Neuronal stem cell (in vitro differentiated cells): ENCODE measurements at regions not wholly inside any gene's neighbourhood (a gene's known extent, or its start where the extent isn't known, plus 50 kb on each side); places are given as distances from the start of the nearest gene placed in this dataset.
A peak's percentile ranks its signal among the peaks of the same experiment; 100 is the strongest.

ENCODE experiments used
- DNase-seq: peaks from one replicate; pipeline ENCODE4 v3.0.0-alpha.2; 2013; ENCODE audit warnings: low spot score
- H2AFZ ChIP-seq: one replicate; pipeline ENCODE4 v1.6.1; 2013; ENCODE audit warnings: mild to moderate bottlenecking, low read length, inconsistent platforms
- H2AK5ac ChIP-seq: 2 replicates; pipeline ENCODE4 v1.6.1; 2013; ENCODE audit warnings: low read depth, mild to moderate bottlenecking, inconsistent platforms, low read length, moderate library complexity, mixed read lengths
- H2BK120ac ChIP-seq: 2 replicates; pipeline ENCODE4 v1.6.1; 2013; ENCODE audit warnings: low read depth, mild to moderate bottlenecking, inconsistent platforms, low read length, moderate library complexity, mixed read lengths
- H2BK12ac ChIP-seq: one replicate; pipeline ENCODE4 v1.6.1; 2013; ENCODE audit warnings: low read length, inconsistent platforms
- H2BK15ac ChIP-seq: 2 replicates; pipeline ENCODE4 v1.6.1; 2013; ENCODE audit warnings: mild to moderate bottlenecking, low read length, inconsistent platforms, mixed read lengths
- H2BK5ac ChIP-seq: one replicate; pipeline ENCODE4 v1.6.1; 2013; ENCODE audit warnings: inconsistent platforms, mild to moderate bottlenecking, low read length, moderate library complexity
- H3K14ac ChIP-seq: one replicate; pipeline ENCODE4 v1.6.1; 2013; ENCODE audit warnings: low read length, inconsistent platforms
- H3K18ac ChIP-seq: 2 replicates; pipeline ENCODE4 v1.6.1; 2013; ENCODE audit warnings: low read length, inconsistent platforms
- H3K23ac ChIP-seq: 2 replicates; pipeline ENCODE4 v1.6.1; 2013; ENCODE audit warnings: low read depth, mild to moderate bottlenecking, mixed read lengths, low read length, inconsistent platforms; ENCODE audit not compliant: poor library complexity
- H3K27ac ChIP-seq: replicated peaks from 3 replicates; pipeline ENCODE4 v1.5.1; 2013; ENCODE audit warnings: low read length, inconsistent platforms
- H3K27me3 ChIP-seq, 3 experiments: 2 replicates each; pipeline ENCODE4 v1.6.1; 2013; ENCODE audit warnings: low read length in 3 of 3, mild to moderate bottlenecking in 2 of 3, inconsistent platforms in 1 of 3, low read depth in 1 of 3, mixed read lengths in 1 of 3, moderate library complexity in 1 of 3; ENCODE audit not compliant: control insufficient read depth in 3 of 3, insufficient read depth in 3 of 3
- H3K36me3 ChIP-seq, 2 donors: replicated peaks in 1 of 2; 2 replicates each; pipeline ENCODE4 v1.6.1; 2013; ENCODE audit warnings: low read length in 2 of 2; ENCODE audit not compliant: control insufficient read depth in 2 of 2, insufficient read depth in 2 of 2
- H3K4ac ChIP-seq: 2 replicates; pipeline ENCODE4 v1.6.1; 2013; ENCODE audit warnings: inconsistent platforms, mild to moderate bottlenecking, low read length, moderate library complexity
- H3K4me1 ChIP-seq, 2 donors: 1 replicate in 1 of 2; 2 replicates in 1 of 2; pipeline ENCODE4 v1.6.1; 2013; ENCODE audit warnings: low read length in 2 of 2, low read depth in 1 of 2; ENCODE audit not compliant: control insufficient read depth in 2 of 2, insufficient read depth in 1 of 2
- H3K4me2 ChIP-seq: one replicate; pipeline ENCODE4 v1.6.1; 2013; ENCODE audit warnings: mild to moderate bottlenecking, low read length, inconsistent platforms; ENCODE audit not compliant: insufficient read depth, poor library complexity, severe bottlenecking
- H3K4me3 ChIP-seq, 2 donors: 2 replicates each; pipeline ENCODE4 v1.5.1; 2013; ENCODE audit warnings: low read length in 2 of 2, mild to moderate bottlenecking in 2 of 2, inconsistent platforms in 1 of 2, moderate library complexity in 1 of 2
- H3K79me1 ChIP-seq: one replicate; pipeline ENCODE4 v1.6.1; 2013; ENCODE audit warnings: low read depth, mild to moderate bottlenecking, inconsistent platforms, low read length, moderate library complexity
- H3K9ac ChIP-seq: one replicate; pipeline ENCODE4 v1.6.1; 2013; ENCODE audit warnings: mild to moderate bottlenecking, low read depth, low read length, inconsistent platforms; ENCODE audit not compliant: poor library complexity
- H3K9me3 ChIP-seq, 2 donors: replicated peaks in 1 of 2; 2 replicates each; pipeline versions ENCODE3 to v1.6.1; 2013; ENCODE audit warnings: low read length in 2 of 2, mild to moderate bottlenecking in 2 of 2, inconsistent platforms in 1 of 2, low read depth in 1 of 2, mixed read lengths in 1 of 2, moderate library complexity in 1 of 2; ENCODE audit not compliant: control insufficient read depth in 2 of 2, insufficient read depth in 1 of 2
- H4K8ac ChIP-seq: one replicate; pipeline ENCODE4 v1.6.1; 2013; ENCODE audit warnings: low read depth, mild to moderate bottlenecking, inconsistent platforms, low read length, moderate library complexity
- H4K91ac ChIP-seq: one replicate; pipeline ENCODE4 v1.6.1; 2013; ENCODE audit warnings: low read length, low read depth, mild to moderate bottlenecking, inconsistent platforms; ENCODE audit not compliant: poor library complexity
- WGBS, 2 donors: extraction: QIAGEN DNeasy Blood & Tissue Kit; methylation state at CpG; one replicate each; pipeline ENCODE4 v1.1.7; 2013; ENCODE audit warnings: missing lambda C conversion rate in 2 of 2, mixed read lengths in 1 of 2; ENCODE audit not compliant: insufficient read length in 2 of 2, insufficient replicate concordance in 1 of 2; ENCODE audit errors: extremely low coverage in 2 of 2; 5-methylcytosine and 5-hydroxymethylcytosine counted together

- no peak for DNase-seq
Observed at GRCh38 chr7:130872756-130873448, 138.9 kb upstream of the KLF14 start.

GRCh38 chr7:130874071-130874915 is 140.3 kb upstream of the KLF14 start:
- H3K23ac ChIP-seq = no peak overlapping the region
- no peak overlapping the region for H3K18ac ChIP-seq
- H2AK5ac ChIP-seq = no peak overlapping the region
- no peak overlapping the region for H3K27ac ChIP-seq
- no peaks in the 10 kb centered on the region for H3K79me1 ChIP-seq
- H2BK12ac ChIP-seq = no peak overlapping the region
- no peak overlapping the region for H2BK15ac ChIP-seq
- no peak overlapping the region for H3K14ac ChIP-seq
- no peak overlapping the region for H3K4ac ChIP-seq
- H3K36me3 ChIP-seq = no peaks in the 10 kb centered on the region
- H3K4me2 ChIP-seq = no peak overlapping the region
- no CpG with 5 or more reads among the region's 6 CpGs for WGBS, 2 donors
- H3K27me3 ChIP-seq = no peaks in the 10 kb centered on the region
- no peak overlapping the region for H3K4me3 ChIP-seq
- H2BK120ac ChIP-seq = no peak overlapping the region
- no peak overlapping the region for H3K9ac ChIP-seq
- H2AFZ ChIP-seq = no peak overlapping the region
- no peak overlapping the region for H4K91ac ChIP-seq
- H2BK5ac ChIP-seq = no peak overlapping the region
- no peak overlapping the region for H4K8ac ChIP-seq
- no peak for DNase-seq
- H3K4me1 ChIP-seq = peaks cover 8 to 16% of the 10 kb centered on the region in 2 donors
- H3K9me3 ChIP-seq = no peaks in the 10 kb centered on the region

More at GRCh38 chr7:130872756-130873448, 138.9 kb upstream of the KLF14 start:
- Histone ChIP-seq H2AFZ (no peak overlapping the region), H2BK5ac (no peak overlapping the region), H3K4me1 (peaks cover 8 to 14% of the 10 kb centered on the region in 2 donors), H4K8ac (no peak overlapping the region), H4K91ac (no peak overlapping the region), H2BK15ac (no peak overlapping the region), H3K9ac (no peak overlapping the region), H3K36me3 (no peaks in the 10 kb centered on the region), H3K9me3 (no peaks in the 10 kb centered on the region), H3K27ac (no peak overlapping the region), H3K4ac (no peak overlapping the region), H3K4me2 (no peak overlapping the region), H3K18ac (no peak overlapping the region), H2BK12ac (no peak overlapping the region), H3K27me3 (no peaks in the 10 kb centered on the region), H2BK120ac (no peak overlapping the region), H3K79me1 (no peaks in the 10 kb centered on the region), H3K14ac (no peak overlapping the region), H3K4me3 (no peak overlapping the region), H3K23ac (no peak overlapping the region), H2AK5ac (no peak overlapping the region)
- no CpG with 5 or more reads among the region's 8 CpGs for WGBS, 2 donors

DNA sequence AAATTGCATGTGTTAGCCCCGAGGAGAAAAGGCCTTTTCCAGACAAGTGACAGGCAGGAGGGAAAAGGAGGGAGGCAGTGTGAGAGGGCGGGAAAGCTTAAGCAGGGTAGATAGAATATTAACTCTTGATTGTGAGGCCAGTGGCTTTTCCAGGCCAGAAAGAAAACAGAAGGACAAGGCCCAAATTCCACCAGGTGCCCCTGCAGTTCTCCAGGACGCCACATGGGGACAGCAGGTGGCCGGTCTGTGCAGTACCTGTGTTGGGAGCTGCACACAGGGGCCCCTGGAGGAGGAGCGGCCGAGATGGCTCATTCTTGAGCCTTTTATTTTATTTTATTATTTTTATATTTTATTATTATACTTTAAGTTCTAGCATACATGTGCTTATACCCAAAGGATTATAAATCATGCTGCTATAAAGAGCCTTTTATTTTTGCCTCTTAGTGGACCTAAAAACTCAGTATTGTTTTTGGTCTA is 141.3 kb upstream of the KLF14 start:
- WGBS, 2 donors = no CpG with 5 or more reads among the region's 6 CpGs
- no peaks in the 10 kb centered on the region for H3K36me3 ChIP-seq
- H3K4me2 ChIP-seq = no peak overlapping the region

GRCh38 chr7:130875901-130876300 is 141.9 kb upstream of the KLF14 start:
- Histone ChIP-seq H3K27ac (no peak overlapping the region), H3K27me3 (no peaks in the 10 kb centered on the region), H3K4me3 (no peak overlapping the region), H2BK5ac (no peak overlapping the region), H3K23ac (no peak overlapping the region), H4K91ac (no peak overlapping the region), H2AFZ (no peak overlapping the region), H2BK12ac (no peak overlapping the region), H3K36me3 (no peaks in the 10 kb centered on the region), H4K8ac (no peak overlapping the region), H3K18ac (no peak overlapping the region), H2BK15ac (no peak overlapping the region), H3K9ac (no peak overlapping the region), H2BK120ac (no peak overlapping the region), H2AK5ac (no peak overlapping the region), H3K4me2 (no peak overlapping the region), H3K4ac (no peak overlapping the region), H3K9me3 (no peaks in the 10 kb centered on the region), H3K79me1 (no peaks in the 10 kb centered on the region), H3K14ac (no peak overlapping the region), H3K4me1 (peaks cover 8 to 21% of the 10 kb centered on the region in 2 donors)
- DNase-seq = no peak
- no CpG with 5 or more reads among the region's 5 CpGs for WGBS, 2 donors

More for the DNA sequence above, 141.3 kb upstream of the KLF14 start:
- Histone ChIP-seq H3K23ac (no peak overlapping the region), H3K9me3 (no peaks in the 10 kb centered on the region), H3K9ac (no peak overlapping the region), H2BK15ac (no peak overlapping the region), H2AK5ac (no peak overlapping the region), H4K8ac (no peak overlapping the region), H2BK12ac (no peak overlapping the region), H3K4me3 (no peak overlapping the region), H3K4ac (no peak overlapping the region), H3K27me3 (no peaks in the 10 kb centered on the region), H2BK120ac (no peak overlapping the region), H3K79me1 (no peaks in the 10 kb centered on the region), H3K27ac (no peak overlapping the region), H2BK5ac (no peak overlapping the region), H3K18ac (no peak overlapping the region), H2AFZ (no peak overlapping the region), H3K14ac (no peak overlapping the region), H3K4me1 (peaks cover 8 to 16% of the 10 kb centered on the region in 2 donors), H4K91ac (no peak overlapping the region)
- peak; percentile 46 for DNase-seq
